Bronchial epithelial cell (primary cell): ENCODE measurements at regions not wholly inside any gene's neighbourhood (a gene's known extent, or its start where the extent isn't known, plus 50 kb on each side); places are given as distances from the start of the nearest gene placed in this dataset.

Source experiments
- DNase-seq: peaks from one replicate; pipeline ENCODE4 v3.0.0-alpha.2; 2010; ENCODE audit warnings: low read depth
- FAIRE-seq: peaks from 2 replicates; lab custom pipeline; 2011; peaks lifted over from hg19 to GRCh38; lab: Jason Lieb, UNC
- H3K27me3 ChIP-seq: 2 replicates; pipeline ENCODE4 v1.5.1; 2011; ENCODE audit warnings: low read length; ENCODE audit not compliant: control insufficient read depth, insufficient read depth
- H3K36me3 ChIP-seq: 2 replicates; pipeline ENCODE4 v1.5.1; 2011; ENCODE audit warnings: low read length; ENCODE audit not compliant: control insufficient read depth, insufficient read depth
- H3K4me3 ChIP-seq: 2 replicates; pipeline ENCODE4 v1.5.1; 2011; ENCODE audit warnings: mild to moderate bottlenecking, low read depth, low read length, control low read depth
- TF ChIP-seq, protein P1 (sequence below): IDR thresholded peaks from 2 replicates; pipeline ENCODE4 v1.5.1; 2011; ENCODE audit warnings: mild to moderate bottlenecking, moderate library complexity, low read length, control low read depth, inconsistent platforms; ENCODE audit not compliant: insufficient read depth, severe bottlenecking

DNA sequence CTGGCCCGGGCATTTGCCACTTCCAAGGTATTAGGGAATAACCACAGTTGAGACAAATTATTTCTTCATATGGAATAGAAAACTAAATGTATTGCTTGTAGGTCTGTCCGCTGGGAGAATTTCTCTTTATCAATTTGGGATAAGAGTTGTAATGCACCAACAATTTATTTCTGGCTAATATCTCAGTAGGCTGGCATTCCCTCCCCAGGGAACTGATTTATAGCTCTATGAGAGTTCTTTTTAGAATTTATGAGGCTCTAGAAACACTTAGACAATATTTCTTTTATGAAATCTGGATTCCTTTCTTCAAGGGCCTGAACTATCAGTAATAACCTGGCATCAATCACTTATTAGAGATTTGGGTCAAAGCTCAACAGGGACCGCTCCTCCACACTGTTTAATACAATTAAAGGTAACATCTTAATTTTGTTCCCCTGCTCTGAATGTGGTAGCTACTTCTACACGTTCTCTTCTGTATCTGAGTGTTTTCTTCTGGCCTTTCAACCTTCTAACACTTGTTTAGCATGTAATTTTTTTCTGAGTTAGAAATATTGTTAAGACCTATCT is 857.4 kb upstream of the PRR20A start:
- TF ChIP-seq, protein P1, sequence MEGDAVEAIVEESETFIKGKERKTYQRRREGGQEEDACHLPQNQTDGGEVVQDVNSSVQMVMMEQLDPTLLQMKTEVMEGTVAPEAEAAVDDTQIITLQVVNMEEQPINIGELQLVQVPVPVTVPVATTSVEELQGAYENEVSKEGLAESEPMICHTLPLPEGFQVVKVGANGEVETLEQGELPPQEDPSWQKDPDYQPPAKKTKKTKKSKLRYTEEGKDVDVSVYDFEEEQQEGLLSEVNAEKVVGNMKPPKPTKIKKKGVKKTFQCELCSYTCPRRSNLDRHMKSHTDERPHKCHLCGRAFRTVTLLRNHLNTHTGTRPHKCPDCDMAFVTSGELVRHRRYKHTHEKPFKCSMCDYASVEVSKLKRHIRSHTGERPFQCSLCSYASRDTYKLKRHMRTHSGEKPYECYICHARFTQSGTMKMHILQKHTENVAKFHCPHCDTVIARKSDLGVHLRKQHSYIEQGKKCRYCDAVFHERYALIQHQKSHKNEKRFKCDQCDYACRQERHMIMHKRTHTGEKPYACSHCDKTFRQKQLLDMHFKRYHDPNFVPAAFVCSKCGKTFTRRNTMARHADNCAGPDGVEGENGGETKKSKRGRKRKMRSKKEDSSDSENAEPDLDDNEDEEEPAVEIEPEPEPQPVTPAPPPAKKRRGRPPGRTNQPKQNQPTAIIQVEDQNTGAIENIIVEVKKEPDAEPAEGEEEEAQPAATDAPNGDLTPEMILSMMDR, result no peak
- Histone ChIP-seq H3K4me3 (no peak overlapping the region), H3K36me3 (no peaks in the 10 kb centered on the region), H3K27me3 (no peaks in the 10 kb centered on the region)
- no peak for DNase-seq
- no peak for FAIRE-seq

GRCh38 chr13:56299650-56300049 is 841.1 kb upstream of the PRR20A start:
- H3K27me3 ChIP-seq, result no peaks in the 10 kb centered on the region
- H3K4me3 ChIP-seq, result no peak overlapping the region
- TF ChIP-seq, protein P1, result no peak
- no peak for FAIRE-seq
- no peaks in the 10 kb centered on the region for H3K36me3 ChIP-seq
- DNase-seq, result no peak

DNA sequence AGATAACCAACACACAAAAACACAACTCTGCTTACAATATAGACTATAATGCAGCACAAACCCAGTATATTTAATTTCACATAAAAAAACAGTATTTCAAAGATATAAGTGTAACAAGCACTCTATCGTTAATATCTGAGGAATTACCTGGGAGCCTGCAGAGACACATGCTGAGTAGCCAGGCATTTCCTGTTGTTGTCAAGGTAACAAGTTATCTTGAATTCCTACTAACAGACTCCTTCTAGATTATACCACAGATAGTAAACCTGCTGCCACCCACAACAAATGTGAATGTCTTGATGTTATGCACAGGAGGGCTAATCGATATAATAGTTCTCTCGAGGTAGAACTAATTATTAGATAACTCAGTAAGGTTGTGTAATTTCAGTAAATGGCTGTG is 826.0 kb upstream of the PRR20A start:
- Histone ChIP-seq H3K4me3 (no peak overlapping the region), H3K36me3 (no peaks in the 10 kb centered on the region), H3K27me3 (no peaks in the 10 kb centered on the region)
- DNase-seq (peak; percentile 22), FAIRE-seq (no peak)
- TF ChIP-seq, protein P1, result no peak

GRCh38 chr13:56317841-56318240 is 822.9 kb upstream of the PRR20A start:
- FAIRE-seq (no peak), DNase-seq (no peak)
- TF ChIP-seq, protein P1, result no peak
- H3K27me3 ChIP-seq, result no peaks in the 10 kb centered on the region
- no peak overlapping the region for H3K4me3 ChIP-seq
- H3K36me3 ChIP-seq, result no peaks in the 10 kb centered on the region

- Histone ChIP-seq H3K27me3 (no peaks in the 10 kb centered on the region), H3K4me3 (no peak overlapping the region), H3K36me3 (no peaks in the 10 kb centered on the region)
- DNase-seq, result no peak
- FAIRE-seq, result no peak
- TF ChIP-seq, protein P1, result no peak
Measured at GRCh38 chr13:56332671-56333070, 808.0 kb upstream of the PRR20A start.

- TF ChIP-seq, protein P1, result no peak
- DNase-seq (no peak), FAIRE-seq (no peak)
- H3K36me3 ChIP-seq, result no peaks in the 10 kb centered on the region
- no peaks in the 10 kb centered on the region for H3K27me3 ChIP-seq
- no peak overlapping the region for H3K4me3 ChIP-seq
Measured at GRCh38 chr13:56335775-56336174, 804.9 kb upstream of the PRR20A start.
